HG03039 (cell line): ENCODE measurements at regions not wholly inside any gene's neighbourhood (a gene's known extent, or its start where the extent isn't known, plus 50 kb on each side); places are given as distances from the start of the nearest gene placed in this dataset.

Source experiments
- ATAC-seq: cut with Tn5 transposase; IDR thresholded peaks from one replicate; pipeline ENCODE4 v1.9.1; 2021; ENCODE audit warnings: mild to moderate bottlenecking, moderate library complexity; ENCODE audit not compliant: unreplicated experiment

GRCh38 chr10:107618504-107618994, 454.0 kb upstream of the SORCS1 start:
- ATAC-seq = no peak

GRCh38 chr10:107616463-107617410, 452.2 kb upstream of the SORCS1 start:
- ATAC-seq = no peak

- ATAC-seq = no peak
These were observed 451.5 kb upstream of the SORCS1 start for GRCh38 chr10:107616031-107616430.

GRCh38 chr10:107614939-107615685, 450.6 kb upstream of the SORCS1 start:
- no peak for ATAC-seq

GRCh38 chr10:107611115-107611514, 446.6 kb upstream of the SORCS1 start:
- ATAC-seq = no peak

GRCh38 chr10:107589081-107589480, 424.6 kb upstream of the SORCS1 start:
- ATAC-seq = no peak

- no peak for ATAC-seq
These were observed 421.1 kb upstream of the SORCS1 start for GRCh38 chr10:107585630-107586029.

- ATAC-seq = no peak
These were observed 419.5 kb upstream of the SORCS1 start for GRCh38 chr10:107583974-107584373.

- ATAC-seq = no peak
These were observed 415.5 kb upstream of the SORCS1 start for GRCh38 chr10:107579970-107580369.

- no peak for ATAC-seq
These were observed 412.7 kb upstream of the SORCS1 start for GRCh38 chr10:107577221-107577620.

- no peak for ATAC-seq
These were observed 412.2 kb upstream of the SORCS1 start for GRCh38 chr10:107576746-107577145.

GRCh38 chr10:107565014-107565413, 400.5 kb upstream of the SORCS1 start:
- no peak for ATAC-seq

- no peak for ATAC-seq
These were observed 396.7 kb upstream of the SORCS1 start for GRCh38 chr10:107561136-107561650.

GRCh38 chr10:107557916-107558315, 393.4 kb upstream of the SORCS1 start:
- ATAC-seq = no peak

- ATAC-seq = no peak
These were observed 389.8 kb upstream of the SORCS1 start for GRCh38 chr10:107554333-107554732.

- ATAC-seq = no peak
These were observed 389.0 kb upstream of the SORCS1 start for GRCh38 chr10:107553470-107553869.

GRCh38 chr10:107552963-107553362, 388.5 kb upstream of the SORCS1 start:
- no peak for ATAC-seq

- no peak for ATAC-seq
These were observed 383.8 kb upstream of the SORCS1 start for GRCh38 chr10:107548301-107548700.

- no peak for ATAC-seq
These were observed 382.5 kb upstream of the SORCS1 start for GRCh38 chr10:107546986-107547385.

GRCh38 chr10:107546284-107546683, 381.8 kb upstream of the SORCS1 start:
- no peak for ATAC-seq

- no peak for ATAC-seq
These were observed 381.2 kb upstream of the SORCS1 start for GRCh38 chr10:107545717-107546116.
